A549 (cell line): ENCODE measurements at regions not wholly inside any gene's neighbourhood (a gene's known extent, or its start where the extent isn't known, plus 50 kb on each side); places are given as distances from the start of the nearest gene placed in this dataset.

Experiments
- ATAC-seq, 2 experiments: fragments of 200-7000 bp in 1 of 2; fragments of >200 bp in 1 of 2; cut with Nextera tagmentation in 1 of 2; cut with Tn5 transposase in 1 of 2; 3 replicates each; pipeline versions ENCODE4 v1.8.0 to v1.9.1; 2018 to 2020; ENCODE audit warnings: mild to moderate bottlenecking in 1 of 2, moderate library complexity in 1 of 2
- CTCF ChIA-PET: fragments of 300-600 bp; sonication (Branson Sonifier 250); formaldehyde crosslinking; extraction: SDS; loops from one replicate; lab custom pipeline; 2021; ENCODE audit warnings: antibody characterized with exemption, inconsistent platforms; lab: Yijun Ruan, JAX
- POLR2A ChIA-PET: fragments of 350-600 bp; formaldehyde crosslinking; extraction: SDS; loops from one replicate; lab custom pipeline; 2021; ENCODE audit warnings: antibody characterized with exemption, inconsistent platforms; lab: Yijun Ruan, JAX
- DNase-seq, 2 experiments: peaks; one replicate each; pipeline versions ENCODE4 v3.0.0 to v3.0.0-alpha.2; 2011 to 2016; ENCODE audit warnings: low read depth in 1 of 2, low spot score in 1 of 2
- FAIRE-seq: peaks from 2 replicates; lab custom pipeline; 2011; peaks lifted over from hg19 to GRCh38; lab: Jason Lieb, UNC
- H3K27ac ChIP-seq, 2 experiments: fragments of >200 bp; sonication (Bioruptor Twin); formaldehyde crosslinking; 3 replicates each; pipeline ENCODE4 v1.5.1; 2016 to 2017
- H3K4me1 ChIP-seq: fragments of >200 bp; sonication (Bioruptor Twin); formaldehyde crosslinking; 3 replicates; pipeline ENCODE4 v1.6.1; 2016
- H3K4me2 ChIP-seq: fragments of >200 bp; sonication (Bioruptor Twin); formaldehyde crosslinking; 3 replicates; pipeline ENCODE4 v1.6.1; 2016
- H3K4me3 ChIP-seq: fragments of >200 bp; sonication (Bioruptor Twin); formaldehyde crosslinking; 3 replicates; pipeline ENCODE4 v1.5.1; 2016
- H3K9me3 ChIP-seq: fragments of >200 bp; sonication (Bioruptor Twin); formaldehyde crosslinking; 3 replicates; pipeline ENCODE4 v1.6.1; 2016
- CBX2 ChIP-seq: fragments of 200-600 bp; sonication (generic); IDR thresholded peaks from 2 replicates; pipeline ENCODE4 v1.6.1; 2016; ENCODE audit warnings: low read depth, mild to moderate bottlenecking, borderline replicate concordance
- CBX8 ChIP-seq: fragments of 200-600 bp; sonication (generic); IDR thresholded peaks from 2 replicates; pipeline ENCODE4 v1.6.1; 2016
- CHD2 ChIP-seq: fragments of 150-350 bp; IDR thresholded peaks from 2 replicates; pipeline ENCODE4 v1.6.1; 2014; ENCODE audit warnings: low read length; ENCODE audit not compliant: partially characterized antibody
- CTCF ChIP-seq: fragments of >200 bp; sonication (Bioruptor Twin); formaldehyde crosslinking; IDR thresholded peaks from 3 replicates; pipeline ENCODE4 v1.5.1; 2016
- E2F6 ChIP-seq: IDR thresholded peaks from 2 replicates; pipeline ENCODE4 v1.6.1; 2012; ENCODE audit warnings: low read depth, borderline replicate concordance
- EHF ChIP-seq: fragments of 250-450 bp; sonication (Bioruptor Pico); IDR thresholded peaks from 2 replicates; pipeline ENCODE4 v1.5.0; 2020; ENCODE audit warnings: mild to moderate bottlenecking
- ESRRA ChIP-seq: fragments of 150-350 bp; IDR thresholded peaks from 2 replicates; pipeline ENCODE4 v1.6.1; 2014; ENCODE audit warnings: mild to moderate bottlenecking, low read length, borderline replicate concordance
- FOXS1 ChIP-seq: fragments of 250-450 bp; sonication (Bioruptor Pico); IDR thresholded peaks from 2 replicates; pipeline ENCODE4 v1.5.0; 2020; ENCODE audit warnings: mild to moderate bottlenecking, moderate library complexity
- GATA3 ChIP-seq: IDR thresholded peaks from 2 replicates; pipeline ENCODE4 v1.6.1; 2012; ENCODE audit warnings: borderline replicate concordance
- HES2 ChIP-seq: fragments of >200 bp; sonication (Bioruptor Twin); formaldehyde crosslinking; IDR thresholded peaks from 2 replicates; pipeline ENCODE4 v1.6.1; 2016
- HEYL ChIP-seq: fragments of 250-450 bp; sonication (Bioruptor Pico); IDR thresholded peaks from 2 replicates; pipeline ENCODE4 v1.8.0; 2021; ENCODE audit warnings: mild to moderate bottlenecking, moderate library complexity
- HMGXB4 ChIP-seq: fragments of 250-450 bp; sonication (Bioruptor Pico); IDR thresholded peaks from 2 replicates; pipeline ENCODE4 v1.5.0; 2021; ENCODE audit warnings: mild to moderate bottlenecking, moderate library complexity, borderline replicate concordance
- HOXA7 ChIP-seq: fragments of 250-450 bp; sonication (Bioruptor Pico); IDR thresholded peaks from 2 replicates; pipeline ENCODE4 v1.5.0; 2020; ENCODE audit warnings: mild to moderate bottlenecking, moderate library complexity
- HOXB13 ChIP-seq: fragments of 250-450 bp; sonication (Bioruptor Pico); IDR thresholded peaks from 2 replicates; pipeline ENCODE4 v1.5.0; 2020; ENCODE audit warnings: low read depth, mild to moderate bottlenecking, moderate library complexity
- KDM1A ChIP-seq: fragments of 200-600 bp; sonication (generic); IDR thresholded peaks from 2 replicates; pipeline ENCODE4 v1.6.1; 2016; ENCODE audit warnings: low read depth, mild to moderate bottlenecking
- MAZ ChIP-seq: fragments of 150-350 bp; IDR thresholded peaks from 2 replicates; pipeline ENCODE4 v1.6.1; 2014; ENCODE audit warnings: antibody characterized with exemption, low read depth, low read length, borderline replicate concordance
- RARB ChIP-seq: fragments of 250-450 bp; sonication (Bioruptor Pico); IDR thresholded peaks from 2 replicates; pipeline ENCODE4 v1.8.0; 2021; ENCODE audit warnings: mild to moderate bottlenecking, moderate library complexity
- RCOR1 ChIP-seq: fragments of 150-350 bp; IDR thresholded peaks from 2 replicates; pipeline ENCODE4 v1.6.1; 2014; ENCODE audit warnings: antibody characterized with exemption, low read length, low read depth
- RFX5 ChIP-seq: fragments of 450-650 bp; IDR thresholded peaks from 2 replicates; pipeline ENCODE4 v1.7.1; 2014; ENCODE audit warnings: antibody characterized with exemption, mild to moderate bottlenecking, moderate library complexity
- SMC3 ChIP-seq: fragments of >200 bp; sonication (Bioruptor Twin); formaldehyde crosslinking; IDR thresholded peaks from 3 replicates; pipeline ENCODE4 v1.6.1; 2018; ENCODE audit warnings: inconsistent platforms
- SREBF2 ChIP-seq: fragments of 450-650 bp; IDR thresholded peaks from 2 replicates; pipeline ENCODE4 v1.6.1; 2014; ENCODE audit warnings: mild to moderate bottlenecking, moderate library complexity
- TP53 ChIP-seq: fragments of 250-450 bp; sonication (Bioruptor Pico); IDR thresholded peaks from 2 replicates; pipeline ENCODE4 v1.5.0; 2021; ENCODE audit warnings: mild to moderate bottlenecking, moderate library complexity
- USF2 ChIP-seq: fragments of 450-650 bp; IDR thresholded peaks from 2 replicates; pipeline ENCODE4 v1.6.1; 2014; ENCODE audit warnings: antibody characterized with exemption
- ZNF302 ChIP-seq: fragments of 250-450 bp; sonication (Bioruptor Pico); IDR thresholded peaks from 2 replicates; pipeline ENCODE4 v1.9.0; 2021; ENCODE audit warnings: inconsistent platforms, mild to moderate bottlenecking, moderate library complexity
- WGBS: methylation state at CpG from one replicate; pipeline ENCODE4 v1.1.6; 2017; ENCODE audit errors: missing lambda C conversion rate; 5-methylcytosine and 5-hydroxymethylcytosine counted together
- TF ChIP-seq, protein P1 (sequence below): fragments of 150-350 bp; IDR thresholded peaks from 2 replicates; pipeline ENCODE4 v1.6.1; 2014; ENCODE audit warnings: low read depth, mild to moderate bottlenecking, low read length
- TF ChIP-seq, protein P2 (sequence below): IDR thresholded peaks from 2 replicates; pipeline ENCODE4 v1.6.1; 2012

GRCh38 chr13:47251771-47252170, 354.9 kb upstream of the HTR2A start:
- DNase-seq = no peak
- no peak for ATAC-seq
- H3K4me2 ChIP-seq = no peak overlapping the region
- 0% methylated on average over 4 of the region's 4 CpGs for WGBS
- no peak for TF ChIP-seq HEYL (CRISPR knock-in tag)
- no peak for TF ChIP-seq CBX8
- no peak for TF ChIP-seq GATA3
- no peak for TF ChIP-seq E2F6
- no peak for TF ChIP-seq HOXA7 (CRISPR knock-in tag)
- TF ChIP-seq RFX5 = no peak
- no peak for TF ChIP-seq SREBF2
- TF ChIP-seq FOXS1 (CRISPR knock-in tag) = no peak
- TF ChIP-seq, protein P1, sequence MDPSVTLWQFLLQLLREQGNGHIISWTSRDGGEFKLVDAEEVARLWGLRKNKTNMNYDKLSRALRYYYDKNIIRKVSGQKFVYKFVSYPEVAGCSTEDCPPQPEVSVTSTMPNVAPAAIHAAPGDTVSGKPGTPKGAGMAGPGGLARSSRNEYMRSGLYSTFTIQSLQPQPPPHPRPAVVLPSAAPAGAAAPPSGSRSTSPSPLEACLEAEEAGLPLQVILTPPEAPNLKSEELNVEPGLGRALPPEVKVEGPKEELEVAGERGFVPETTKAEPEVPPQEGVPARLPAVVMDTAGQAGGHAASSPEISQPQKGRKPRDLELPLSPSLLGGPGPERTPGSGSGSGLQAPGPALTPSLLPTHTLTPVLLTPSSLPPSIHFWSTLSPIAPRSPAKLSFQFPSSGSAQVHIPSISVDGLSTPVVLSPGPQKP = no peak
- TF ChIP-seq HES2 = no peak
- no peak for TF ChIP-seq MAZ
- no peak for TF ChIP-seq TP53 (CRISPR knock-in tag)
- TF ChIP-seq HOXB13 (CRISPR knock-in tag) = no peak
- no peak for TF ChIP-seq RARB (CRISPR knock-in tag)
- no peak for TF ChIP-seq ESRRA
- TF ChIP-seq KDM1A = no peak
- no peak for TF ChIP-seq CBX2
- TF ChIP-seq HMGXB4 (CRISPR knock-in tag) = no peak
- TF ChIP-seq USF2 = no peak
- no peak overlapping the region for H3K27ac ChIP-seq
- H3K4me1 ChIP-seq = no peaks in the 10 kb centered on the region
- FAIRE-seq = no peak
- ChIA-PET CTCF (no interaction called here), POLR2A (no interaction called here)
- H3K4me3 ChIP-seq = no peak overlapping the region
- H3K9me3 ChIP-seq = no peaks in the 10 kb centered on the region

DNA sequence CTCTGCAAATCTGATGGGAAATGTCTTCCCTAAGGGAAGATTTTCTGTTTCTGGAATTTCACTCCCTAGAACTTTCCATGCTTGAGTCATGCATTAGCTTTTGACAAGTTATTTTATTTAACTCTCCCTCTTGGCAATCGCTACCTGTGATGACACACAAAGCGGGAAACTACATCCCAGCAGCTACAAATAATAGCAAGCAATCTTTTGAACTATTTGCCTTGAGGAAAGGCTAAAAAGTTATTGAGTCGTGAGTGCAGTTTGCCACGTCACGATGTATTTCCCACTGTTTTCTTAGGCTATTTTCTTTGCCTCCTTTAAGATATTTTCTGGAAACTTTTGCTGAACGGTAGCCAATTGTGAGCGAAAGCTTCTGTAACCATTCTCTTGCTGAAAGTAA, 353.3 kb upstream of the HTR2A start:
- DNase-seq = no peak

More for the DNA sequence above, 353.3 kb upstream of the HTR2A start:
- no peak for FAIRE-seq
- ATAC-seq = no peak
- no peak overlapping the region for H3K4me3 ChIP-seq
- H3K27ac ChIP-seq = no peak overlapping the region
- ChIA-PET CTCF (no interaction called here), POLR2A (no interaction called here)
- no peaks in the 10 kb centered on the region for H3K4me1 ChIP-seq
- whole genome bisulfite sequencing = 7% methylated on average over 7 of the region's 7 CpGs
- no peaks in the 10 kb centered on the region for H3K9me3 ChIP-seq
- no peak overlapping the region for H3K4me2 ChIP-seq
- TF ChIP-seq RCOR1 (no peak), RARB (CRISPR knock-in tag) (no peak), ZNF302 (CRISPR knock-in tag) (no peak), SMC3 (no peak), EHF (CRISPR knock-in tag) (no peak), CTCF (no peak), HOXB13 (CRISPR knock-in tag) (no peak), KDM1A (no peak), CHD2 (no peak), MAZ (no peak)
- TF ChIP-seq, protein P2, sequence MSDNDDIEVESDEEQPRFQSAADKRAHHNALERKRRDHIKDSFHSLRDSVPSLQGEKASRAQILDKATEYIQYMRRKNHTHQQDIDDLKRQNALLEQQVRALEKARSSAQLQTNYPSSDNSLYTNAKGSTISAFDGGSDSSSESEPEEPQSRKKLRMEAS = no peak
